Stimulated activated CD4-positive, alpha-beta T cell treated with anti-CD3 and anti-CD28 coated beads, TNF-alpha, amount 100 ng/mL, for 24 hours (primary cell): ENCODE measurements at regions not wholly inside any gene's neighbourhood (a gene's known extent, or its start where the extent isn't known, plus 50 kb on each side); places are given as distances from the start of the nearest gene placed in this dataset.
"Not testable (repeated sequence)": the region's sequence is repeated elsewhere in the genome, so short reads cannot be mapped to it uniquely, and the experiment has no call there.

Experiments used
- DNase-seq, 3 experiments: peaks; one replicate each; pipeline ENCODE4 v3.0.0-alpha.2; 2020; ENCODE audit warnings: low read depth in 3 of 3

GRCh38 chr14:37650356-37651037, 55.1 kb downstream of the TTC6 start:
- DNase-seq: no peak

DNA sequence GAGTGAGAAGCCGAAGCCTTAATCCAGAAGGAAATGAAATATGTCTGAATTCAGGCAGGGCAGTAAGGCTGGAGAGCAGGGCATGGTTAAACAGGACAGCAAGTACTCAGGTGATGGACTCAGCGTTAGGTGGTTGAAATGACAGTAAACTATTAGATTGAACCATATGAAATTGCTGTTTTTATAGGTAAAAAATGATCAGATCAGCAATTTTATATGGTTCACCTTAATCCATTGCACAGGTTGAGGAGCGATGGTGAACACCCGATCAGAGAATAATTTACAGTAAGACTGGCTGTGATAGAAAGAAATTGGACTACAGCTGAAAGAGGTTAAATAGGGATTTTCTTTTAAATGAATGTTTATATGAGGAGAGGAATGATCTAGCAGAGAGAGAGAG, 56.6 kb downstream of the TTC6 start:
- no peak for DNase-seq

- no peak for DNase-seq
Observed at GRCh38 chr14:37655418-37655817, 60.0 kb downstream of the TTC6 start.

GRCh38 chr14:37658156-37658555, 62.7 kb downstream of the TTC6 start:
- no peak for DNase-seq

GRCh38 chr14:37663498-37663897, 68.1 kb downstream of the TTC6 start:
- no peak for DNase-seq

DNA sequence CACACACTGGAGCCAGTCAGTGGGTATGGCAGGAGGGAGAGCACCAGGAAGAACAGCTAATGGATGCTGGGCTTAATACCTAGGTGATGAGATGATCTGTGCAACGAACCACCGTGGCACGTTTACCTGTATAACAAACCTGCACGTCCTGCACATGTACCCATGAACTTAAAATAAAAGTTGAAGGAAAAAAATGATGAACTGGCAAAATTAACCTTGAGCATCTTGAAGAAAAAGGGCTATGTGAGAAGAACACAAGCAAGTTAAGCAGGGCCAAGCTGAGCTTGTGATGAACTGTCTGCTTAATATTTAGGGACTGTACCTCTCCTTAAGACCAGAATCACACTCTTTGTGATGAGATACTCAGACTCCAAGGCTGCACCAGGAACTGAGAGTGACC, 70.0 kb downstream of the TTC6 start:
- DNase-seq: no peak

DNA sequence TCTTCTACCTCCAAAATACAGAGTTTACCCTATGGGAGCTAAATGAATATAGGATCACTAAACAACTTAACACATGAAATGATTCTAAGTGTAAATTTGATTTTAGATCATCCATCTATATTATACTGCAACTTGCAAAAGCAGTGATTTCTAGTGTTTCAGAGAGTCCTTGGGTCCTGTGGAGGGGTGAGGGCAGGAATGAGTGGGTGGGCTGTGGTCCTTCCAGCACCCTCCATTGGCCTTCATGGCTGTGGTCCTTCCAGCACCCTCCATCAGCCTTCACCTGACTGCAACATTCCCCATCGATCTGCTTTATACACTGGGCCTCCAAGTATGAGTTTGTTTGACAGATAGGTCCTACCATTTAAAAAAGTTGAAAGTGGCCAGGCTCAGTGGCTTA, 70.5 kb downstream of the TTC6 start:
- no peak for DNase-seq

GRCh38 chr14:37668646-37669045, 73.2 kb downstream of the TTC6 start:
- DNase-seq: no peak

DNA sequence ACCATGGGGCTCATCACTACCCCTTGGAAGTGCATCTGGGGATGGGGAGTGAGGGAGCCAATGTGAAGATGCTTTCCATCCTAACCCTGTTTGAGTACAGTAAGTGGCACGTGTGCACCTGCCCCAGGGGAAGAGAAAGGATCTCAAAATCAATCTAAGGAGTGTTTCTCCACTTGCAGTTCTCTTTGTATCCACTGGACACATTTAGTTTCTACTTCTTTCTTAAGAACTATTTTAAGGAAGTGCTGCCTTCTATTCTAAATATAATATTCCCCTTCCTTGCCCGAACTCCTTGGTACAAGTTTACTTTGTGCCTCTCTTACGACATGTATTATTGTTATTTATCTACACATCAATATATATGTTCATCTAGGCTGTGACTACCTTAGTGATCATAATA, 73.8 kb downstream of the TTC6 start:
- DNase-seq: no peak

DNA sequence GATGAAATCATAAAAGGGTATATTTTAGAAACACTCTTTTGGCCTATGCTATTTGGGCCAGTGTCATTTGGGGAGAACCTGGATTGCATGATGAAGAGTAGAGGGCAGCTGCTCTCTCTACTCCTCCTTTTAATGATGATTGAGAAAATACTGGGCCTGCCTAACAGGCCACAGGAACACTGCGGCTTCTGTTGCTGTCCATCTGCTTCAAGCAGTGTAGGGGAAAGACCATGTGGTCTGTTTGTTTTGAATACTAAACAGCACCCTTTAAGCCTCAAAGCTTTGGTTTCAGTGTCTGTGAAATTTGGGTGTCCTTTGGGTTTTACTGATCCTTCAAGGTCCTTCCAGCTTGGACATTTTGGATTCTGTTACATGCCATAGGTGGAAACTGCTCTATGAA, 78.0 kb downstream of the TTC6 start:
- no peak for DNase-seq

- DNase-seq: no peak
Observed at GRCh38 chr14:37678916-37679315, 83.5 kb downstream of the TTC6 start.

DNA sequence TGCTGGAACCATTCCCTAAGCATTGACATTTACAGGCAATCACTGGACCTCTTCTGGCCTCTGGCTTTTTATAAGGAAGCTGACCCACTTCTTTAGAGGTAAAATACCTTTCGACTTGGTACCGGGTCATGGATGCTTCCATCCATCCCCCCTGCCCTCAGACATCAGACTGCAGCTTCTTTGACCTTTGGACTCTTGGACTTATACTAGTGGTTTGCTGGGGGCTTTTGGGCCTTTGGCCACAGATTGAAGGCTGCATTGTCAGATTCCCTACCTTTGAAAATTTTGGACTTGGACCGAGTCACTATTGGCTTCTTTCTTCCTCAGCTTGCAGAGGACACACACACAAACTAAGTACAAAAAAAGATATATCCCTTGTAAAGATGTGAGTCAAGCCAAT, 86.1 kb downstream of the TTC6 start:
- DNase-seq: no peak

DNA sequence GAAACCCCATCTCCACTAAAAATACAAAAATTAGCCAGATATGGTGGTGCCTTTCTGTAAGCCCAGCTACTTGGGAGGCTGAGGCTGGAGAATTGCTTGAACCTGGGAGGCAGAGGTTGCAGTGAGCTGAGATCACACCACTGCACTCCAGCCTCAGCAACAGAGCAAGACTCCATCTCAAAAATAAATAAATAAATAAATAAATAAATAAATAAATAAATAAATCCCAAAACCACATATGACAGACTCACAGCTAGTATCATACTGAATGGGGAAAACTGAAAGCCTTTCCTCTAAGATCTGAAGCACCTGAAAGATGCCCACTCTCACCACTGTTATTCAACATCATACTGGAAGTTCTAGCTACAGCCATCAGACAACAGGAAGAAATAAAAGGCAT, 97.3 kb downstream of the TTC6 start:
- DNase-seq: not testable (repeated sequence)

- DNase-seq: not testable (repeated sequence)
Observed at GRCh38 chr14:37693420-37693819, 98.0 kb downstream of the TTC6 start.

- no peak for DNase-seq
Observed at GRCh38 chr14:37695866-37696265, 100.4 kb downstream of the TTC6 start.

DNA sequence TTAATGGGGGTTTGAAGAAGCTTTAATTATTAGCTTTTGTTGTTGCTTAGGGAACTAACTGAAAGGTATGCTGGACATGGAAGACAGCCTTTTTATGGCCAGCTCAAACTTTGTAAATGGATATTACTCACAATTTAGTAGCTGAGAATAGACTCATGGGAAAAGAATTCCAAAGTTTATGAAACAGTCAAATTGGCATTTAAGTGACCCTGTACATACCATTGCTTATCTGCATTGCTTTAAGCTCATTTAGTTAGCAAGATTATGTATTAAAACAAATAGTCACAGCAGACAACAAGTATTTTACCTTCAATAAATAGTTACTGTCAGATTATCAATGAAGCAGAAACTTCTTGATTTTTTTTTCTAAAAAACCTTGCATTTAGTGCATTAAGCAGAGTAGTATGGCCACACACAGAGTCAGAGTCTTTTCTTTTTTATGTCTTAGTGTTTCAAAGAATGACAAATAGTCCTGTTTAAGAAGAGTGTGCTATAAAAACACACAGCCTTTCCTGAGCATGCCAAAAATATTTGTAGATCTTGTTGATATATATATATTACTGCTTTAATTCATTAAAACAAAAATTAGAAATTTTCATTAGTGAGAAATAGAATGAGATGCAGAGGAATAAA, 102.2 kb downstream of the TTC6 start:
- no peak for DNase-seq

DNA sequence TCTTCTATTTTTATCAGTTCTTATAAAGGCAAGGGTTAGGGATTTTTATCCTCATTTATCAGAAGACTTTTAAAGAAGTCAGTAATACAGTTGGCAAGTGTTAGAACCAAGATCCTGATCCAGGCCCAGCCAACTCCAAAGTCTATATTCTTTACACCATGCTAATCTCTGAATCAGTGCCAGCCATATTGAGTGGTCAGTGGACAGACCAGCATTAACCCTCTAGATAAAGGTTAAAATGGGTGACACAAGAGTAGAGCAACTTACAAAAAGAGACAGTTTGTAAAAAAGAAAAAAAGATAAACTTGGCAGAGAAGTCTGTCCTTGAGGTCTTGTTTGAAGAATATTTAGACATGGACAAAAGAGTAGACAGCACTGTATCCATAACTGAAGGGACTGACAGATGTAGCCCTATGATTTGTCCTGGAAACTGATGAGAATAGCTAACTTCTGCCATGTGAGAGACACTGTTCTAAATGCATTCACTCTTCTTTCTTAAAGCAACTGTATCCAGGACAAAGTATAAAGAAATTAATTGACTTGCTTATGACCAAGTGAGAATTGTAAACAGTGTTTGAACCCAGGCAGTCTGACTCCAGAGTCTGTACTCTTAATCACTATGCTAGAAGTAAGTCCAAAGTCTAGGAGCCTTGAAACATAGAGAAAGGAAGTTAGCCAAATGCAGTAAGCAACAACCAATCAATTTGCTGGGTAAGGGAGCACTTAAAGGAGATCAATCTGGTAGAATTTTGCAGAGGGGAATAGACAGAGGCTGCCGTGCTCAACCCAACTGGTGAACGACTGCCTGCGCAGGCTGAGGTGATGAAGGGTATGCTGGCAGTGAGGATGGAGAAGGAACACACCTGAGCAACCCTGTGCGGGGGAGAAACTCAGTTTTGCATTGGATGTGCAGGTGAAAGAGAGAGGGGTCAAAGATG, 103.7 kb downstream of the TTC6 start:
- no peak for DNase-seq

- no peak for DNase-seq
Observed at GRCh38 chr14:37707716-37708115, 112.3 kb downstream of the TTC6 start.

DNA sequence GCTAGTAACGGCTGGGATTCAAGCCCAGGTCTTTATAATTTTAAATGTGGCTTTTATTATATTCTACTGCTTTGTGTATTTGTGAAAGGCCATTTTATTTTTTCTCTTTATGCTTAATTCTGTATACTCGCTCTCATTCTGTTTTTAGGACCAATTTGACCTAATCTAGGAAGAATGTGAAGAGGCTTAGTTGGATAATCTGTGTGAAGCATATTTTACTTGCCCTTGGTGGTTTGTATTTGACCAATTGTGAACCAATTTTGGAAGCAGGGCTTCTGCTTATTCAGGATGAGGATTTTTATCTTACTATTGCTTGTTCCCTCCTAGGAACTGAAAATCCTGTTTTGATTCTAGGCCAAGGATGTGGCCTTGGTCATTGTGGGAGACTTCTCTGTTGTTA, 113.1 kb downstream of the TTC6 start:
- DNase-seq: no peak

- DNase-seq: no peak
Observed at GRCh38 chr14:37709419-37710195, 114.2 kb downstream of the TTC6 start.

DNA sequence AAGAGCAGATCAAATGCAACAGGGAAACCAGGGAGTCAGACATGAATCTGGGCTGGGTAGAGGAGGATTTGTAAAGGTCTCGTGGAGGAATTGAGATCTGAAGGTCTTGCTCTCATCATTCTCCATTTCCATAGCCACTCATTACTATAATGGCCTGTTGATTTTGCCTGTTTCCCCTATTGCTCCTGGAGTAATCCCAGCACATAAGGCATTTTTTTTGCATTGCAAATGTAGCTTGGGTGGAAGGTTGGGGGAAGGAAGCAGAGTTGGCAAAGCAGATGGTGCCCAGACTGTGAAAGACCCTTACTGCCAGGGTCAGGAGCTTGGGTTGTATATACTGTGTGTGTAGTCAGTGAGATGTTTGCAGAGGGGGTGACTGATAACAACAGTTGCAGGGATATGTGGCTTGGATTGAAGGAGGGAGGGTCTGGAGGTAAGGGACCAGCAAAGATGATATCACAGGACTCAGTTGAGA, 116.0 kb downstream of the TTC6 start:
- DNase-seq: no peak
